ENCODE measurements at regions not wholly inside any gene's neighbourhood (a gene's known extent, or its start where the extent isn't known, plus 50 kb on each side); places are given as distances from the start of the nearest gene placed in this dataset.

DNA sequence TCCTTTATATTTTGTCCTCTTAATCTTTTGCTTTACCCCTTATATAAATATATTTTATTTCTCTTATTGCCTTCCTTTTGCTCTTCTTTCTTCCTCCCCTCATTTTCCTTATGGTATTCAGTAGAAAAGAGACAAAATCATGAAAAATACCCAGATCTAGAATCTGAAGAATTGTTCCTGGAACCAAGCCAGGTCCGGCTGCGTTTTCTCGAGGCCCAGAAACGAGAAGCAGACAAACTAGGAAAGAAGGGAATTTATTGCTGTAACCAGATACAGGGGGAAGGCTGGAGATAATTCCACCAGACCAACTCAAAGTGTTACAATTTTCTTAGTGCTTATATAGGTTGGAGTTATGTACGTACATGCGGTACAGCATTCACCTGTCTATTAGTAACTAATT lies 328.7 kb downstream of the GABRG1 start:
- no peaks in the 10 kb centered on the region for H3K27me3 ChIP-seq
- intact Hi-C loops (cut with DNase I) = no loop called here
- no peaks in the 10 kb centered on the region for H3K36me3 ChIP-seq
- H3K4me1 ChIP-seq = no peaks in the 10 kb centered on the region
- TF ChIP-seq, protein P1, sequence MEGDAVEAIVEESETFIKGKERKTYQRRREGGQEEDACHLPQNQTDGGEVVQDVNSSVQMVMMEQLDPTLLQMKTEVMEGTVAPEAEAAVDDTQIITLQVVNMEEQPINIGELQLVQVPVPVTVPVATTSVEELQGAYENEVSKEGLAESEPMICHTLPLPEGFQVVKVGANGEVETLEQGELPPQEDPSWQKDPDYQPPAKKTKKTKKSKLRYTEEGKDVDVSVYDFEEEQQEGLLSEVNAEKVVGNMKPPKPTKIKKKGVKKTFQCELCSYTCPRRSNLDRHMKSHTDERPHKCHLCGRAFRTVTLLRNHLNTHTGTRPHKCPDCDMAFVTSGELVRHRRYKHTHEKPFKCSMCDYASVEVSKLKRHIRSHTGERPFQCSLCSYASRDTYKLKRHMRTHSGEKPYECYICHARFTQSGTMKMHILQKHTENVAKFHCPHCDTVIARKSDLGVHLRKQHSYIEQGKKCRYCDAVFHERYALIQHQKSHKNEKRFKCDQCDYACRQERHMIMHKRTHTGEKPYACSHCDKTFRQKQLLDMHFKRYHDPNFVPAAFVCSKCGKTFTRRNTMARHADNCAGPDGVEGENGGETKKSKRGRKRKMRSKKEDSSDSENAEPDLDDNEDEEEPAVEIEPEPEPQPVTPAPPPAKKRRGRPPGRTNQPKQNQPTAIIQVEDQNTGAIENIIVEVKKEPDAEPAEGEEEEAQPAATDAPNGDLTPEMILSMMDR (IDR thresholded peaks at IDR 0.05) = no peak
- no peak overlapping the region for H3K27ac ChIP-seq
- H3K9me3 ChIP-seq = no peaks in the 10 kb centered on the region
- no peak for ATAC-seq
- DNase-seq = no peak
- no peak overlapping the region for H3K4me3 ChIP-seq

DNA sequence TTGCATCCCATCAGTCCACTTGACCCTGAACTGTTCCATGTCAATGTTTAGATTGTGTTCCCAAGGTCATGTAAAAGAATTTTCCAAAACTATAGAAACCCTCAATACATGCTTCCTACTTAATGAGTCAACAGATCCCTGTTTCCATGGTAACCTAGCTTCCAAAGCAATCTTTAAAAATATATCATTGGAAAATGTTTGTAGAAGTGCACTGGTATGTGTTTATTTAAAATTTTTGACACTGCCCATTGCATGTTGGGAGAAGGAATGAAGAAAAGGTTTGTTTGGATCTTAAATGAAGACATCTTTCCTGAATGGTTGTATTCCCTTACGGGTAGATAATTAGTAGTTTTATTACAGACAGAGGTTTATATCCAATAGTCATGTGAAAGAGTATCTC lies 345.3 kb downstream of the GABRG1 start:
- intact Hi-C loops (cut with DNase I) = no loop called here
- TF ChIP-seq, protein P1 (IDR thresholded peaks at IDR 0.05) = no peak
- no peak for ATAC-seq
- H3K4me1 ChIP-seq = no peaks in the 10 kb centered on the region
- no peaks in the 10 kb centered on the region for H3K27me3 ChIP-seq
- H3K36me3 ChIP-seq = no peaks in the 10 kb centered on the region
- no peak overlapping the region for H3K27ac ChIP-seq
- no peak for DNase-seq
- H3K4me3 ChIP-seq = no peak overlapping the region
- no peaks in the 10 kb centered on the region for H3K9me3 ChIP-seq

DNA sequence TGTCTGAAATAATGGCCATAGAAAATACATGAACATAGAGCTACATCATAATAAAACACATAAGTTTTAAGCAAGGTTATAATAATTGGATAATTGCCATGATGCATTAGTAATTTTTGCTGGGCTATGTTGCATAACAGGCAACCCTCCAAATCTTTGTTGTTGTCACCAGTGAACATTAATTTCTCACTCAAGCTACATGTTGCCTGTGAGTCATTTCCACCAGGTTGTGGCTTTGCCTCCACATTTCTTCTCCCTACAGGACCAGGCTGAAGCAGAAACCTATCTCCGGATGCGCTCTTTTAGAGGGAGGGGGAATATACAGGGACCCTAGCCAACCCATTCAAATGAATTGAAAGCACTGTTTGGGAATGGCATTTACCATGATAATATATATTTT lies 347.7 kb downstream of the GABRG1 start:
- intact Hi-C loops (cut with DNase I) = no loop called here
- no peak overlapping the region for H3K4me3 ChIP-seq
- DNase-seq (no peak), ATAC-seq (no peak)
- H3K36me3 ChIP-seq = no peaks in the 10 kb centered on the region
- TF ChIP-seq, protein P1 (IDR thresholded peaks at IDR 0.05) = no peak
- no peak overlapping the region for H3K27ac ChIP-seq
- no peaks in the 10 kb centered on the region for H3K9me3 ChIP-seq
- no peaks in the 10 kb centered on the region for H3K27me3 ChIP-seq
- no peaks in the 10 kb centered on the region for H3K4me1 ChIP-seq

DNA sequence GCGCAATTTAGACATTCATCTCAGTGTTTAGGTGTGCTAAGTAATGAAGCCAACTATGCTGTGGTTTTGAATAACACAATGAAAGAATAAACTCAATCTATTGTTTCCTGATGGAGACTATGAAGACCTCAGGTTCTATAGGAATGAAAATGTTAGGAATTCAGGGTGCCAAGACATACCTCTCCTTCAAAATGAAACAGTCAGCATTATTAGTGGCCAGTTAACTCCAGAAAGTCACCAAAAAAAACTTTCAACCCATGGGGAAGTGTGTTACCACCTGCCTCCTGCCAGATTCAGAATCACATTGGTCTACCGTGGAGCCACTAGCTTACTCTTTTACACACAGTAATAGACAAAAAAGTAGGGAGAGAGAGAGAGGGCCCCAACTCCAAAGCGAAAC lies 352.9 kb downstream of the GABRG1 start:
- TF ChIP-seq, protein P1 (IDR thresholded peaks at IDR 0.05) = no peak
- ATAC-seq = no peak

DNA sequence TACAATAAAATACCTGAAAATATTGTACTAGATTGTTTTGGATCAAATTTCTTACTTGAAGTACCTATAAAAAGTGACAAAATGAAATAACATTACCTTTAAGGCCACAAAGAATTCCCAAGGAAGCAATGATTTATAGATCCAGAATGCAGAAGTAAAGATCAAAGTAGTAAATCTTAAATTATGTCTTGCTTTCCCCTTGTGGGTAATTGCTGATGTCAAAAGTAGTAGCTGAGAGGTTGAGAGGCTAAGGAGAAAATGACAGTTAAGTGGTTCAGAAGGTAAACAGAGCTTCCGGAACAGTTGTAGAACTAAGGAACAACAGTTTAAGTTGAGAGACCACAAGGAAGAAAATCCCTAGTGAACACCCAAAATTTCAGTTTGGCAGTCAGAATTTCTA lies 358.3 kb downstream of the GABRG1 start:
- Histone ChIP-seq H3K4me3 (no peak overlapping the region), H3K4me1 (no peaks in the 10 kb centered on the region), H3K27me3 (no peaks in the 10 kb centered on the region), H3K27ac (no peak overlapping the region), H3K36me3 (no peaks in the 10 kb centered on the region), H3K9me3 (no peaks in the 10 kb centered on the region)
- ATAC-seq = no peak
- intact Hi-C loops (cut with DNase I) = no loop called here
- TF ChIP-seq, protein P1 (IDR thresholded peaks at IDR 0.05) = no peak
- DNase-seq = no peak

More for the DNA sequence above, 352.9 kb downstream of the GABRG1 start:
- Histone ChIP-seq H3K4me1 (no peaks in the 10 kb centered on the region), H3K27ac (no peak overlapping the region), H3K36me3 (no peaks in the 10 kb centered on the region), H3K4me3 (no peak overlapping the region), H3K9me3 (no peaks in the 10 kb centered on the region), H3K27me3 (no peaks in the 10 kb centered on the region)
- intact Hi-C loops (cut with DNase I) = no loop called here
- no peak for DNase-seq

DNA sequence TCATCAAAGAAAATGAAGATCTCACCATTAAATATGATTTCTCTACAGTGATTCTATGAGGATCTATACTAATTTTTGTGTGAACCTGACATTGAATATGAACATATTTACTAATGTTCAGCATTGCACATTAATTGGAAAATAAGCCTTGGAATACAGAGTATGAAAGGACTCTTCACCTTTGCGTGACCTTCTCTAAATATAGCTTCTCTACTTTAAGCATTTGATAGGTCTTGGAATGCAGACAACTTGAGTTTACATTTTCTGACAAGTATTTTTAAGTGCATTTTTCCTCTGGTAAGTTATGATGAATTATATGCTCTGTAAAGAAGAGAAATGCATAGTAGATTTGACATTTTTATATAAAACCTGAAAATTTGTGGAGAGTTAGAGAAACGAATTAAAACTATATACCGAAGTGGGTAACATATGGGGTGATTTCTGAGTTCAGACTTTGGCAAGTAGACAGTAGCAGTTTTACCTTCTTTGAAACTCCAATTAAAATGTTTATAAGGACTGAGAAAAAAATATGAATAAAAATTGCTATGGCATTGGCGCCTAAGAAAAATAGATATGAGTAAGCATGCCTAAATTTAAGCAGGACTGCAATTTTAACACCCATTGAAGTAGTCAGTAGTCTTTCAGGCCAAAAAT lies 371.9 kb downstream of the GABRG1 start:
- Histone ChIP-seq H3K27me3 (no peaks in the 10 kb centered on the region), H3K36me3 (no peaks in the 10 kb centered on the region), H3K4me3 (no peak overlapping the region), H3K27ac (no peak overlapping the region), H3K9me3 (no peaks in the 10 kb centered on the region), H3K4me1 (no peaks in the 10 kb centered on the region)
- TF ChIP-seq, protein P1 (IDR thresholded peaks at IDR 0.05) = no peak
- ATAC-seq (no peak), DNase-seq (no peak)
- intact Hi-C loops (cut with DNase I) = no loop called here

Data from upper lobe of right lung (tissue), 1 donor.